ENCODE measurements at regions not wholly inside any gene's neighbourhood (a gene's known extent, or its start where the extent isn't known, plus 50 kb on each side); places are given as distances from the start of the nearest gene placed in this dataset.

DNA sequence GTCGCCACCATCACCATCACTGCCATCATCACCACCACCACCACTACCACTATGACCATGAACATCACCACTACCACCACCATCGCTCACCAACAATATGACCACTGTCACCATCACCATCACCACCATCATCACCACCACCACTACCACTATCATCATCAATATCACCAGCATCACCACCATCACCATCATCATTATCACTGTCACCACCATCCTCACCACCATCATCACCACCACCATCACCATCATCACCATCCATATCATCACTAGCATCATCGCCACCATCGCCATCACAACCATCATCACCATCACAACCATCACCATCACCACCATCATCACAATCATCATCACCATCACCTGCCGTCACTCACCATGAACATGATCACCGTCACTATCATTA lies 184.6 kb downstream of the SHANK2 start:
- TF ChIP-seq, protein P1, sequence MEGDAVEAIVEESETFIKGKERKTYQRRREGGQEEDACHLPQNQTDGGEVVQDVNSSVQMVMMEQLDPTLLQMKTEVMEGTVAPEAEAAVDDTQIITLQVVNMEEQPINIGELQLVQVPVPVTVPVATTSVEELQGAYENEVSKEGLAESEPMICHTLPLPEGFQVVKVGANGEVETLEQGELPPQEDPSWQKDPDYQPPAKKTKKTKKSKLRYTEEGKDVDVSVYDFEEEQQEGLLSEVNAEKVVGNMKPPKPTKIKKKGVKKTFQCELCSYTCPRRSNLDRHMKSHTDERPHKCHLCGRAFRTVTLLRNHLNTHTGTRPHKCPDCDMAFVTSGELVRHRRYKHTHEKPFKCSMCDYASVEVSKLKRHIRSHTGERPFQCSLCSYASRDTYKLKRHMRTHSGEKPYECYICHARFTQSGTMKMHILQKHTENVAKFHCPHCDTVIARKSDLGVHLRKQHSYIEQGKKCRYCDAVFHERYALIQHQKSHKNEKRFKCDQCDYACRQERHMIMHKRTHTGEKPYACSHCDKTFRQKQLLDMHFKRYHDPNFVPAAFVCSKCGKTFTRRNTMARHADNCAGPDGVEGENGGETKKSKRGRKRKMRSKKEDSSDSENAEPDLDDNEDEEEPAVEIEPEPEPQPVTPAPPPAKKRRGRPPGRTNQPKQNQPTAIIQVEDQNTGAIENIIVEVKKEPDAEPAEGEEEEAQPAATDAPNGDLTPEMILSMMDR (IDR thresholded peaks at IDR 0.05): no peak
- no peak for TF ChIP-seq POLR2AphosphoS5 (IDR thresholded peaks at IDR 0.05)
